NCI-H1092 treated with DMSO at 0.1 percent for 48 hours (cell line): ENCODE measurements at regions not wholly inside any gene's neighbourhood (a gene's known extent, or its start where the extent isn't known, plus 50 kb on each side); places are given as distances from the start of the nearest gene placed in this dataset.

Experiments
- DNase-seq: peaks from one replicate; lab custom pipeline; 2025; lab: John Stamatoyannopoulos, UW

- no peak for DNase-seq
Measured at GRCh38 chr22:48101704-48102103, 1339.3 kb downstream of the TBC1D22A start.

DNA sequence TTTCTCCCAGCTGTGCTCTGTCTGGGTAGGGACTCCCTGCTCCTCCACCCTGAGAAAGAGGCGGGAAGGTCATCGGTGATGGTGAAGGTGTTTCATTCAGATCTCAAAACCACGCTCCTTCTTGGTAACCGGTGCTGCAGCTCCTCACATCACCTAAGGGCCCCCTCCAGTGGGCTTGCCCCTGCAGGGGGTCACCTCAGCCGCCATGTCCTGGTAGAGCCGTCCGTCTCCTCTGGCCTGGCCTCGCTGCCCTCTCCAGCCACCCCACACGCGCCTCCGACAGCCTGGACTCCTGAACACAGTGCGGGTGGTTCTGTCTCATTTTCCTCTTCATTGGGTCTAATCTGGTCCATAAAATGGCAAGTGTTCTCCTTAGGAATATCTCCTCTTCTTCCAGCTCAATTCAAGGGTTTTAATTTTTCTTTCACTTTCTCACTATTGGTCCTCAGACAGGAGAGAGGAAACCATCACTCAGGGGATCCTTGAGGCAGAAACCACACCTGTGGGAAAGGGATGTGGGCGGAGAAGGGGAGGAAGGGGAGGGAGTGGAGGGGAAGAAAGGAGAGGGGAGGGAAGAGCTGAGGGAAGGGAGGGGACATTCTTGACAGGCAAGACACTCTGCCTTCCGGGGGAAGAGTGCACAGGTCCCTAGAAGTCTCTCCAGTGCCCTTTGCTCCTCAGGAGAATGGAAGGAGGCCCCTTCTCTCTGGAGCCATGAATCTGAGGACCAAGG, 1338.4 kb downstream of the TBC1D22A start:
- DNase-seq = no peak

DNA sequence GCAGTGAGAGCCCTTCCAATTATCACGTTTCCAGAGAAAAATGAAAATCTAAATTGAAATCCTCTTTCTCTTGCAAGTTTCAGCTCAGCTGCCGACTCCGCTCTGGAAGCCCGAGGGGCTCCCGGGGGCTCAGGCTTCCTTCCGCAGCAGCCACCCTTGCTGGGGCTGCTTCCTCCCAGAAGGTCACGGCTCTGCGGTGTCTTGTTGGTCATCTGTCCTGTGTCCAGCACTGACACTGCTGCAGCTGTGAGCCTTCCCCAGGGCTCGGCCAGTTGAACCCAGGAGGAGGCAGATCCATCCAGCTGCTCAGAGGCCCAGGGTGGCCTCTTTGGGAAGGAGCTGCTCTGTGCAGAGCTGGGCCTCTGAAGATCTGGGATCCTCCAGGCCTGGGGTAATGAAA, 1337.2 kb downstream of the TBC1D22A start:
- no peak for DNase-seq

GRCh38 chr22:48099251-48099650, 1336.8 kb downstream of the TBC1D22A start:
- no peak for DNase-seq

DNA sequence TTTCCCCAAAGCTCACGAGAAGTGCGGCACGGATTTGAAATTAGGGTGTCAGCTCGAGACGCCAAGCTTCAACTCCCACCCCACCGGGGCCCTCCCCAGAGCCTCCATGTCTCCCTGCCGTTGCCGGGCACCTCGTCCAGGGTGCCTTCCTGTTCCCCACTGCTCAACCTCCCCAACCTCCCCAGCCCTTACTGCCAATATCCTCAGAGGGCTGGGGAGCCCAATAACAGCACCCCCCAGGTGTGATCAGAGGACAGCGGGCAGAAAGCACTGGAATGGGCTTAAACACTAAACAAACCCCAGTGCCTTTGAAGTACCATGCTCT, 1336.4 kb downstream of the TBC1D22A start:
- DNase-seq = no peak

DNA sequence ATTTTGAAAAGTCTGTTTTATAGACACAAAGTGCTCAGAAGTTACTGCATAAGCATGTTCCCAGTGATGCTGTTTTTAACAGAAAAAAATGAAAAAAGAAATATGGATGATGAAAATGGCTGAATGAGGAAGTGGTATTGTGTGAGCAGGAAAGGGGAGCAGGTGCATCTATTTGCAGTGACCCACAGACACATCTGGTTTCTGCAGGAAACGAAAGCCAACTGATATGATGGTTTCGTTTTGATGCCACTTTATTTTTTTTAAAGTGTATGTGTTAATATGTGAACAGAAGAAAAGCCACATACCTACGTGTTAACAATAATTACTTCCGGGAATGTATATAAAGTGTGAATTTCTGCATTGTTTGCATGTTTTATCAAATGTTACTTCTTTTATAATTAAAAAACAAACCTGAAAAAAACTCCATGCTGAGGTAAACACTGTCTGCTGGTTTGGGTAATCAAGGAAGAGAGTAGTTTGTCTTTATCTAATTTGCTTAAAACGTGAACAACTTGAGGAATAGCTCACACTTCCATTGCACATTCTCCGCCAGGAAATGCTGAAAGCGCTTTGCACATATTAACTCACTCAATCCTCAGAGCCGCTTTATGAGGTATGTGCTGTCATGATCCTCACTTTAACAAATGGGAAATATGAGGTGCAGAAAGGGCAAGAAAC, 1335.9 kb downstream of the TBC1D22A start:
- DNase-seq = no peak

- no peak for DNase-seq
Measured at GRCh38 chr22:48097723-48098122, 1335.3 kb downstream of the TBC1D22A start.

DNA sequence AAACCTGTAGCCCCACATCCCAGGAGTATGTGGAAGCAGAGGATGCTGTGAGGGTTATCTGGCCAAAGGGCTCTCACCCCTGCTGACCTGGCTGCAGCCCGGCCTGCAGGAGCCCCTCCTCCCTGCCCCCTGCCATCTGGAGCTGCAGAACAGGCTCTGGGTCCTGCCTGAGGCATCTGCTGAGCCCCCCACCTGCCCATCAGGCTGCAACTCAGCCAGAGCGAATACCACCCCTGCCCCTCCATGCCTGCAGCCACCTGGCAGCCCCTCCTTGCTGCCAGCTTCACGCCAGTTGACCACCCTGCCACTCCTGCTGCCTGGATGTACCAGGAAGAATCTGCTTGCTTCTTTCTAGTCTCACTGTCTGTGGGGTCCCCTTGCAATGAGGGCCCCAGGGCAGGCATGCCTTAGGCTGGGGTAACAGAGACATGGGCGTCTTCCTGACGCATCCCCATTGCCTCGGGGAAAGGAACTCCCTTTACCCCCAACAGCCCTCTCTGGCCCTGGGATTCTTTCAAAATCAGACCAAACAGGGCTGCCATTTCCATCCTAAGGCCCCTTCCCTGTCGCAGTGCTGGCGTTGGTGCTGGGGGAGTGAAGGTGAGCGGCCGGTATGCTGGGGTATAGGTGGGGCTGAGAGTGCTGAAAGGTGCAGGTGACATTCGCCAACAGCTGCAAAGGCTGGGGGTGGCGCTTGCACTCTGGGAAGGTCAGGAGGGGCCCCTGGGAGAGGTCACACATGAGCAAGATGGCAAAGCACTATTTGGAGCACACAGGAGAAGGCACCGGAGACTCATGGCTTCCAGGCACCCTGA, 1334.6 kb downstream of the TBC1D22A start:
- DNase-seq = no peak

DNA sequence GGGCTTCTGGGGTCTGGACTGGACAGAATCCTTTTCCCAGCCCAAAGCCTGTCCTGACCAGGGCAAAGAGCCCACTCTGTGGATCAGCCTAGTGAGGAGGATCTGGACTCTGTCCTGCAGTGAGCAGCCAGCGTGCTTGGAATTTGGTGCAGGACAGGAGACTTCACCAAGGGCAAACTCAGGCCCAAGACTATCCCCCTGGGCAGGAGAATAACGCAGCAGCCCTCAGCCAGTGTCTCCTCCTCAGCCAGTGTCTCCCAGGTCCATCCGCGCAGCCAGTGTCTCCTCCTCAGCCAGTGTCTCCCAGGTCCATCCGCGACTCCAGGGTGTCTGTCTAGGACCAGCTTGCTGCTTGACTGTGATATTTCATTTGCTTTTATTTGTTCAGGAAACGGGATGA, 1334.0 kb downstream of the TBC1D22A start:
- no peak for DNase-seq

GRCh38 chr22:48093981-48094380, 1331.5 kb downstream of the TBC1D22A start:
- no peak for DNase-seq

GRCh38 chr22:48092866-48093265, 1330.4 kb downstream of the TBC1D22A start:
- DNase-seq = no peak

DNA sequence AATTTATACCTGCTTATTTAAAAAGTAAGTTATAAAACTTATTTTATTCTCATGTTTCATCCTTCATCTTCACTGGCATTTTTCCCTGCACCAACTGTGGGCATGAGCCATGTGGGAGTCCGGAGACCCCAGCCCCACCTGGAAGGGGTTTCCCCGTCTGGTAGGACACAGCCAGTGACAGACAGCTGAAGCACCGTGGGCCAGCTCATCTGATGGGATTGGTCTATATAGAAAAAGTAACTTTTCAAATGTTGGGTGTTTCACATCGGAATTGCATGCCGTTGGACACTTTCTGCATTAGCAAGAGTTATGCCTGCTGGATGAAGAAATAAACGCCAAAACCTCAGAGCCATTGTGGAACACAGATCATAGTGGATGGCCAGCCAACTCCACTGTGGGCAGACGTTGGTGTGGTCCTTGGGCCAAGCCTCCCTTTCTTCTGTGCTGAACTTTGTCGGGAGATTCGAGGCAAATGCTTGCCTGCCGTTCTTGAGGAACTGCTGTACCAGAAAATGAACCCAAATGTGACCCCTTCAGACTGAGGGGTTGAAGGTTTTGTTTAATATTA, 1329.3 kb downstream of the TBC1D22A start:
- DNase-seq = no peak

DNA sequence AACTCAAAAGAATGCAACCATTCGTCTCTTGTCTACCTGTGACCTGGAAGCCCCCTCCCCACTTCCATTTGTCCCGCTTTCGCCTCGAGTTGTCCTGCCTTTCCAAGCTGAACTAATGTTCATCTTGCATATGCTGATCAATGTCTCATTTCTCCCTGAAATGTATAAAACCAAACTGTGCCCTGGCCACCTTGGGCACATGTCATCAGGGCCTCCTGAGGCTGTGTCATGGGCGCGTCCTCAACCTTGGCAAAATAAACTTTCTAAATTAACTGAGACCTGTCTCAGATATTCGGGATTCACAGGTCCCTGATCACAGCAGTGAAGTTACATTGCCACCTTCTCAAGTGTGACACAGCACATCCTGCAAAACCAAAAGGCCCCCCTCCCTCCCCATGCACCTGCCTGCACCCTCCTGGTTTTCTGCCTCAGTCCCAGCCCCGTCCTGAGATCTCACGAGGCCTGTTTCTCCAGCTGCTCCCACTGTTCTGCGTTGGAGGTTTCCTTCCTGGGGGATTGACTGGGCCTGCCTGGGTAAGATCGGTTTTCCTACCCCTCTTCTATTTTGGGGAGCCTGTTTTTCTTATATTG, 1328.7 kb downstream of the TBC1D22A start:
- DNase-seq = no peak

DNA sequence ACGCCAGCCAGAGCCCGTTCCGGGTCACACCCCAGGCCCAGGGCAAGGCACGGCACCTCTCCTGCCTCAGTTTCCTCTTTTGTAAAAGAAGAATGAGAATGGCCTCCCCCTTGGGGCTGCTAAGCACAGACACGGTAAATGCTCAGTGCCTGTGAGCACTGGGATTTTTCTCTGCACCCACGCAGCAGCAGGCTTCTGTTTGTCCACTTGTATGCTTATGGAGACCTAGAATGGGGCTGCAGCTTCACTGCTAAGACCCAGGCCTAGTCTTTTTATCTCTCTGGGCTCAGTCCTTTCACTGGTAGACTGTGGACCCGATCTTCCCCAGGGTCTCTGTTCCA, 1327.9 kb downstream of the TBC1D22A start:
- DNase-seq = no peak

GRCh38 chr22:48089601-48090331, 1327.3 kb downstream of the TBC1D22A start:
- DNase-seq = no peak

- DNase-seq = no peak
Measured at GRCh38 chr22:48088926-48089536, 1326.6 kb downstream of the TBC1D22A start.

DNA sequence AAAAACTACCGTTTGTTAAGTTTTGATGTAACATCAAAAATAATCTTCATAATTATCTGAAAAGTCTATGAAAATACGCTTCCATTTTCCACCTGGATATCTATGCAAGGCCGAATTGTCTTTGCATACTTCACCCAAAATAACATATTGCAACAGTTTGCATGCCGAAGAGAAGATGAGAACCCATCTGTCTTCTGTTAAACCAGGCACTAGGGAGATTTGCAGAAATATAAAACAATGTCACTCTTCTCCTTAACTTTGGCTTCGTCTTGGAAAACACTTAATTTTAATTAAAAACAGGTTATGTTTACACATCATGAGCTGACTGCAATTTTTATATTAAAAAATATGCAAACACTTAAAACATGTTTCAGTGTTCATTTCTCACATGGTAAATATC, 1325.8 kb downstream of the TBC1D22A start:
- no peak for DNase-seq

GRCh38 chr22:48085901-48086645, 1323.6 kb downstream of the TBC1D22A start:
- DNase-seq = no peak

- DNase-seq = no peak
Measured at GRCh38 chr22:48084729-48085050, 1322.2 kb downstream of the TBC1D22A start.

DNA sequence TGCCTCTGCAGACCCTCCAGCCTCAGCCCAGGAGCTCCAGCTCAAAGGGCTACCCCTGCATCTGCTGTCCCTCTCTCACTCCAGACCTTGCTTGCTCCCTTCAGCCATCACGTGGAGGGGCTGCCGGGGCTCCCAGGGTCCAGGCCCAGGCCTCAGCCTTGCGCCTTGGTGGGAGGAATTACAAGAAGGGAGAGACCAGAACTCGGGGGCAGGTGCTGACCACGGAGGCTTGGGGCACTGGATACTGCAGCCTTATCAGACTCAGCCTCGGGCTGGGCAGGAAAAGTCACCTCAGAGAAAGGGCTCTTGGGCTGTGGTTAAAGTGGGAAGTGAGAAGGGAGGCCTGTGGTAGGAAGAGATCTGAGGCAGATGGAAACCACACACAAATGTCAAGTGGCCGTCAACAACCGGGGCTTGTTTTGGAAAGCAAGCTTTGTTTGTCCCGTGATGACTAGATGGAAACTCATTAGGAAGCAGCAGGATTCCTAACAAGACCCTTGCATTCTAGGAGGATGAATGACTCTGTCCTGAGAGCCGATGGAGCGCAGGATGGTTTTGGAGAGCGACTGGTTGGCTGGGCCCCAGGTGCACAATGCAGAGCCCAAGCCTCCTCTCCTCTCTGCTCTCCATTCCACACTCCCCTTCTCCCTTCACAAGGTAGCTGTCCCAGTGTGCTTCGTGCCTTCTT, 1321.7 kb downstream of the TBC1D22A start:
- no peak for DNase-seq
